Smooth muscle cell (in vitro differentiated cells): ENCODE measurements at regions not wholly inside any gene's neighbourhood (a gene's known extent, or its start where the extent isn't known, plus 50 kb on each side); places are given as distances from the start of the nearest gene placed in this dataset.

Source experiments
- DNase-seq: peaks from one replicate; lab custom pipeline; 2025; ENCODE audit not compliant: unreplicated experiment; lab: John Stamatoyannopoulos, UW
- H2AFZ ChIP-seq: fragments of 200-600 bp; sonication (generic); 2 replicates; pipeline ENCODE4 v1.6.0; 2016; ENCODE audit warnings: antibody characterized with exemption, low read depth, mild to moderate bottlenecking
- H3F3A ChIP-seq: fragments of 200-600 bp; sonication (generic); 2 replicates; pipeline ENCODE4 v1.6.0; 2017; ENCODE audit warnings: antibody characterized with exemption, low read depth
- H3K27ac ChIP-seq: fragments of 200-600 bp; sonication (generic); 2 replicates; pipeline ENCODE4 v1.5.1; 2016; ENCODE audit warnings: low read depth, mild to moderate bottlenecking
- H3K27me3 ChIP-seq: fragments of 200-600 bp; sonication (generic); 2 replicates; pipeline ENCODE4 v1.6.1; 2016; ENCODE audit warnings: low read depth, mild to moderate bottlenecking
- H3K36me3 ChIP-seq: fragments of 200-600 bp; sonication (generic); 2 replicates; pipeline ENCODE4 v1.5.1; 2016; ENCODE audit warnings: low read depth
- H3K4me1 ChIP-seq: fragments of 200-600 bp; sonication (generic); 2 replicates; pipeline ENCODE4 v1.5.1; 2016; ENCODE audit warnings: low read depth
- H3K4me2 ChIP-seq: fragments of 200-600 bp; sonication (generic); 2 replicates; pipeline ENCODE4 v1.6.0; 2016; ENCODE audit warnings: mild to moderate bottlenecking
- H3K4me3 ChIP-seq: fragments of 200-600 bp; sonication (generic); 2 replicates; pipeline ENCODE4 v1.5.1; 2016; ENCODE audit warnings: mild to moderate bottlenecking
- H3K79me2 ChIP-seq: fragments of 200-600 bp; sonication (generic); 2 replicates; pipeline ENCODE4 v1.6.0; 2016; ENCODE audit warnings: low read depth, mild to moderate bottlenecking
- H3K9ac ChIP-seq: fragments of 200-600 bp; sonication (generic); 2 replicates; pipeline ENCODE4 v1.6.0; 2016; ENCODE audit warnings: low read depth
- H3K9me3 ChIP-seq: fragments of 200-600 bp; sonication (generic); replicated peaks from 2 replicates; pipeline ENCODE4 v1.5.1; 2016; ENCODE audit warnings: low read depth
- H4K20me1 ChIP-seq: fragments of 200-600 bp; sonication (generic); 2 replicates; pipeline ENCODE4 v1.6.0; 2016; ENCODE audit warnings: low read depth
- WGBS: methylation state at CpG from one replicate; pipeline ENCODE4 v1.1.7; 2016; ENCODE audit warnings: low lambda C conversion rate; 5-methylcytosine and 5-hydroxymethylcytosine counted together
- TF ChIP-seq, protein P1 (sequence below): fragments of 200-600 bp; sonication (generic); IDR thresholded peaks from 2 replicates; pipeline ENCODE4 v1.5.1; 2017; ENCODE audit warnings: borderline replicate concordance, mild to moderate bottlenecking, antibody characterized with exemption; ENCODE audit not compliant: insufficient read depth, poor library complexity, severe bottlenecking

DNA sequence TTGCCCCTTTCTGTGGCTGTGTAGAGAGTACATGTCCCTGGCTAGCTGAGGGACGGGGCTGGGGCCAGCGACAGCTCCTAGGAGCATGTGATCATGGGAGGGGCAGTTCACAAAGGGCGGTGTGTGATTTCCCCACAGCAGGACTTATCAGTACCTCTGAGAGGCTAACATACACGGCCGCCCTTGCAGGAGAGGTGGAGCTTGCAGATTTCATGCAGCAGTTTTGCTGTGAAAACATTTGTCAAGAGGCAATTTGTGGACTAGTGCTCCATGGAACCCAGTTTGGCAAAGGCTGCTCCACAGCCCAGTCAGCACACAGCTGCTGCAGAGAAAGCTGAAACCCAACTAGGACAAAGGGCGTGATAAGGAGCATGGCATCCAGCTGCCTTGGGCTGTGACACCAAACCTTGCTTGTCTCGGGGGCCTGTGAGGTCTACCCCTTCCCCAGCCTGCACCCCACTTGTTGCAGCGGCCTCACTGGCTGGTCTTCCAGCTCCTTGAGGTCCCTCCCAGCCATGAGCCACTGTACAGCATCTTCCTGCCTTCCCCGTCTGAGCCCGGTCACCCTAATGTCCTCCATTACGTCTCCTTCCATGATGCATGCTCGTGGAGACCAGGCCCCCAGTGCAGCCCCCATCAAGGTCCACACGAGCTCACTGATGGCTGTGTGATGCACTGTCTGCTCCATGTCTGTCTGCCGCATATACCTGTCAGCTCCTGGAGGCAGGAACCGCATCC is 121.4 kb upstream of the HDAC4 start:
- 76% methylated on average over 15 of the region's 15 CpGs for WGBS
- Histone ChIP-seq H3F3A (no peaks in the 10 kb centered on the region), H3K9me3 (no peaks in the 10 kb centered on the region), H3K79me2 (no peaks in the 10 kb centered on the region), H3K4me2 (no peak overlapping the region), H3K27me3 (no peaks in the 10 kb centered on the region), H3K9ac (no peak overlapping the region), H3K36me3 (no peaks in the 10 kb centered on the region), H2AFZ (no peak overlapping the region), H3K4me3 (no peak overlapping the region), H3K4me1 (no peaks in the 10 kb centered on the region), H4K20me1 (no peaks in the 10 kb centered on the region), H3K27ac (no peak overlapping the region)
- TF ChIP-seq, protein P1, sequence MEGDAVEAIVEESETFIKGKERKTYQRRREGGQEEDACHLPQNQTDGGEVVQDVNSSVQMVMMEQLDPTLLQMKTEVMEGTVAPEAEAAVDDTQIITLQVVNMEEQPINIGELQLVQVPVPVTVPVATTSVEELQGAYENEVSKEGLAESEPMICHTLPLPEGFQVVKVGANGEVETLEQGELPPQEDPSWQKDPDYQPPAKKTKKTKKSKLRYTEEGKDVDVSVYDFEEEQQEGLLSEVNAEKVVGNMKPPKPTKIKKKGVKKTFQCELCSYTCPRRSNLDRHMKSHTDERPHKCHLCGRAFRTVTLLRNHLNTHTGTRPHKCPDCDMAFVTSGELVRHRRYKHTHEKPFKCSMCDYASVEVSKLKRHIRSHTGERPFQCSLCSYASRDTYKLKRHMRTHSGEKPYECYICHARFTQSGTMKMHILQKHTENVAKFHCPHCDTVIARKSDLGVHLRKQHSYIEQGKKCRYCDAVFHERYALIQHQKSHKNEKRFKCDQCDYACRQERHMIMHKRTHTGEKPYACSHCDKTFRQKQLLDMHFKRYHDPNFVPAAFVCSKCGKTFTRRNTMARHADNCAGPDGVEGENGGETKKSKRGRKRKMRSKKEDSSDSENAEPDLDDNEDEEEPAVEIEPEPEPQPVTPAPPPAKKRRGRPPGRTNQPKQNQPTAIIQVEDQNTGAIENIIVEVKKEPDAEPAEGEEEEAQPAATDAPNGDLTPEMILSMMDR: no peak
- DNase-seq: no peak

DNA sequence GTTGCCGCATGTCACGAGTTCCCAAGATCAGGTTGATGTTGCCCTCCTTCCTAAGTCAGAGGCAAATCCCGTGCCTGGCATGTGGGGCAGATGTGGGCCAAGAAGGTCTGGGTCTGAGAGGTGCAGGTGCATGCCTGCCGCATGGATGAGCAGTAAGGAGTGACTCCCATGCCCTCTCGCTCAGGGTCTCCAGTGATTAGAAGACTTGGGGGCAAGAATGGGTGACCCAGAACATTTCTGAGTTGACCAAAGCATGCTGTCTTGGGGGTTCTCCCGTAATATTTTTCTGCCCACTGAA is 120.6 kb upstream of the HDAC4 start:
- Histone ChIP-seq H3K27ac (no peak overlapping the region), H3F3A (no peaks in the 10 kb centered on the region), H4K20me1 (no peaks in the 10 kb centered on the region), H3K4me1 (no peaks in the 10 kb centered on the region), H2AFZ (no peak overlapping the region), H3K9ac (no peak overlapping the region), H3K4me3 (no peak overlapping the region), H3K4me2 (no peak overlapping the region), H3K27me3 (no peaks in the 10 kb centered on the region), H3K9me3 (no peaks in the 10 kb centered on the region), H3K36me3 (no peaks in the 10 kb centered on the region), H3K79me2 (no peaks in the 10 kb centered on the region)
- TF ChIP-seq, protein P1: no peak
- no peak for DNase-seq
- 84% methylated on average over 6 of the region's 6 CpGs for WGBS

DNA sequence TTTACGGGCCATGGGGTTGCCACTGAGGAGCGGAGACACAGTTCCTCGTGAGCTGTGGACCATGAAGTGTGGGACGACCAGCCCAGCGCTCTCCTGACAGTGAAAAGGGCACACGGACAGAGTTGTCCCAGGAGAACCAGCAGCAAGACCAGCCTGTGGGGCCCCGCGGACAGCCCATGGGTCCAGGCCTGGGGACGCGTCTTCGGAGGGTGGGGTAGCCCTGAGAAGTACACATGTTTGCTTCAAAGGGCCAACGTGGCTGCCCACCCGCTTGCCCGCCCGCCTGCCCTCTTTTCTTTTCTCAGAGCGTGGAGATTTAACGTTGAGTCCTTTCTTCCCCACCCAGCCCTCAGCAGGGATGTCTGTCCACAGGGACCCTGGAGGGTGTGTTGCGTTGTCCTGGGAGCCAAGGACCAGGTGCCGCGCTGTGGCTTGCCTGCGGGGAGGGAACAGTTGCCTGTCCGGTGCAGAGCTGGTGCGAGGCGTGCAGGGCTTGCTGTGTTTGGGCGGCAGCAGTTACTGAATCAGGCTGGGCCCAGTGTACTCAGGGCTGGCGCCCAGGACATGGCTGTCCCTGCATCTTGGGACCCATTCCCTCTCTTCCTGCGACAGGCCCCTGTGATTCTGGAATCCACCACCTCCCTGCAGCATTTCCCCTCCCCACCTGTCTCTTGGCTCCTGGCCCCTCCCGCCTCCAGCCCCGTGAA is 120.1 kb upstream of the HDAC4 start:
- Histone ChIP-seq H3K4me2 (no peak overlapping the region), H4K20me1 (no peaks in the 10 kb centered on the region), H3K4me3 (no peak overlapping the region), H2AFZ (no peak overlapping the region), H3K79me2 (no peaks in the 10 kb centered on the region), H3K9ac (no peak overlapping the region), H3F3A (no peaks in the 10 kb centered on the region), H3K36me3 (no peaks in the 10 kb centered on the region), H3K27me3 (no peaks in the 10 kb centered on the region), H3K27ac (no peak overlapping the region), H3K4me1 (no peaks in the 10 kb centered on the region), H3K9me3 (no peaks in the 10 kb centered on the region)
- no peak for DNase-seq
- TF ChIP-seq, protein P1: no peak
- WGBS: 94% methylated on average over 29 of the region's 29 CpGs
